ENCODE measurements at regions not wholly inside any gene's neighbourhood (a gene's known extent, or its start where the extent isn't known, plus 50 kb on each side); places are given as distances from the start of the nearest gene placed in this dataset.

DNA sequence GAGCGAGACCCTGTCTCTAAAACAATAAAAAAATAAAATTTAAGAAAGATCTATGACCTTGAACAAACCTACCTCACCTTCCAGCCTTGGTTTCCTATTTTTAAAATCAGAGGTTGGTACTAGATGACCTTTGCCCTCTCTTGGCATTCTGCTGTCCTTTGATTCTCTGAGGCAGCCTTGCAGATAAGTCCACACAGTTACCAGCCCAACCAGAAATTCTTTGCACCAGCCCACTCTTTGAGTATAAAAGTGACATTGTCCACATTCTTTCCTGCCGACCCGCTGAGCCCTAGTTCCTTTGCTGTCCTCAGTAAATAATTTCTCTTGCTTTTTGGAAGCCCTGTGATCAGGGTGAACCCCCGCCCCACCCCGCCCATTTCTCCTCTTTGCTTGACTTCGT, 150.4 kb downstream of the PHETA1 start:
- Histone ChIP-seq H3K4me2 (ENCODE audit: low read length) (no peak overlapping the region), H3K27me3 (ENCODE audit: control insufficient read depth, low read length) (no peaks in the 10 kb centered on the region), H3F3A (ENCODE audit: control insufficient read depth, insufficient read depth) (no peaks in the 10 kb centered on the region), H3K9me3 (ENCODE audit: control insufficient read depth, insufficient read depth, low read length) (no peaks in the 10 kb centered on the region), H3K9me2 (replicated peaks; ENCODE audit: control insufficient read depth, low read length) (no peaks in the 10 kb centered on the region), H4K20me1 (ENCODE audit: control insufficient read depth, insufficient read depth, low read depth, low read length) (no peaks in the 10 kb centered on the region), H3K79me2 (ENCODE audit: control insufficient read depth, low read length) (no peaks in the 10 kb centered on the region), H3K4me1 (ENCODE audit: control insufficient read depth, low read length) (no peaks in the 10 kb centered on the region), H3K27ac (ENCODE audit: low read depth, low read length) (no peak overlapping the region), H3K36me3 (ENCODE audit: control insufficient read depth, low read length) (no peaks in the 10 kb centered on the region), H3K4me3 (ENCODE audit: low read length) (no peak overlapping the region)
- TF ChIP-seq EZH2phosphoT487 (IDR thresholded peaks at IDR 0.05; ENCODE audit: borderline replicate concordance, low read length) (no peak), CTCF (IDR thresholded peaks at IDR 0.05; ENCODE audit: low read depth, low read length, poor library complexity, severe bottlenecking) (no peak)

DNA sequence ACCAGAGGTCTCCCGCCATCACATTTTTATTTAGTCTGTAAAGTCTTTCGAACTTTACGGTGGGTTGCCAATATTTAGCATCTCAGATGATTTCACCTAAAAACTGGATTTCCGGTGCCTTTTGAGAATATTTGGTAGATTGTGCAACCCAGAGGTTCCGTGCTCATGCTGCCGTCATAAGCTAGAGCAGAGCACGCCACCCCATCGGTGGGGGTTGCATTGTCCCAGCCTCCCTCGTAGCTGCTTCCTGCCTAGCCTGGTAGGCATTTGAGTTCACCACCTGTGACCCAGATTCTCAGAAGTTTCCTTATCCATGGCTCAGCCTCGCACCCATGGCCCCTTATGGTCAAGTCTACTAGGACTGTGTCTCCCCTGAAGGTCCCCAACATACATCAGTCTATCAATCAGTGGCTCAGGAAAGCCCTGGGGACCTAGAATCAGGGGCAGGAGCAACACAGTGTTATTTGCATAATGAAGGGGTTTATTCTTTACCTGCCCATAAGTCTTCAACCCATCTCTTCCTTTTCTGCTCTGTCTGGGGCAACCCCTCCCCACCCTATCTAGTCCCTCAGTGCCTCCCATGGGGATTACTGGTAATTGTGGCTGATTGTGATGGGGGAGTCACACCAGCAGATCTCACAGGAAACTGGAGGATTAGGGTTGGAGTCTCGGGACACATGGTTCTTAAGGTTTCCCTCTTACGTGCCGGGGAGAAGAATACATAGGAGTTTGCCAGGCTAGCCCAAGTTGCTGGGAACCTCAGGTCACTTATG, 152.3 kb downstream of the PHETA1 start:
- H3K9me2 ChIP-seq (replicated peaks; ENCODE audit: control insufficient read depth, low read length), result no peaks in the 10 kb centered on the region
- H3K4me3 ChIP-seq (ENCODE audit: low read length), result no peak overlapping the region
- TF ChIP-seq CTCF (IDR thresholded peaks at IDR 0.05; ENCODE audit: low read depth, low read length, poor library complexity, severe bottlenecking), result no peak
- TF ChIP-seq EZH2phosphoT487 (IDR thresholded peaks at IDR 0.05; ENCODE audit: borderline replicate concordance, low read length), result no peak
- no peaks in the 10 kb centered on the region for H3K4me1 ChIP-seq (ENCODE audit: control insufficient read depth, low read length)
- no peaks in the 10 kb centered on the region for H3F3A ChIP-seq (ENCODE audit: control insufficient read depth, insufficient read depth)
- H4K20me1 ChIP-seq (ENCODE audit: control insufficient read depth, insufficient read depth, low read depth, low read length), result no peaks in the 10 kb centered on the region
- H3K9me3 ChIP-seq (ENCODE audit: control insufficient read depth, insufficient read depth, low read length), result no peaks in the 10 kb centered on the region
- no peak overlapping the region for H3K27ac ChIP-seq (ENCODE audit: low read depth, low read length)
- H3K27me3 ChIP-seq (ENCODE audit: control insufficient read depth, low read length), result no peaks in the 10 kb centered on the region
- H3K79me2 ChIP-seq (ENCODE audit: control insufficient read depth, low read length), result no peaks in the 10 kb centered on the region
- H3K36me3 ChIP-seq (ENCODE audit: control insufficient read depth, low read length), result no peaks in the 10 kb centered on the region
- H3K4me2 ChIP-seq (ENCODE audit: low read length), result no peak overlapping the region

- Histone ChIP-seq H3K4me3 (ENCODE audit: low read length) (no peak overlapping the region), H3K9me2 (replicated peaks; ENCODE audit: control insufficient read depth, low read length) (no peaks in the 10 kb centered on the region), H3F3A (ENCODE audit: control insufficient read depth, insufficient read depth) (no peaks in the 10 kb centered on the region), H3K79me2 (ENCODE audit: control insufficient read depth, low read length) (no peaks in the 10 kb centered on the region), H3K27me3 (ENCODE audit: control insufficient read depth, low read length) (no peaks in the 10 kb centered on the region), H3K27ac (ENCODE audit: low read depth, low read length) (no peak overlapping the region), H4K20me1 (ENCODE audit: control insufficient read depth, insufficient read depth, low read depth, low read length) (no peaks in the 10 kb centered on the region), H3K36me3 (ENCODE audit: control insufficient read depth, low read length) (no peaks in the 10 kb centered on the region), H3K9me3 (ENCODE audit: control insufficient read depth, insufficient read depth, low read length) (no peaks in the 10 kb centered on the region), H3K4me2 (ENCODE audit: low read length) (no peak overlapping the region), H3K4me1 (ENCODE audit: control insufficient read depth, low read length) (no peaks in the 10 kb centered on the region)
- TF ChIP-seq CTCF (IDR thresholded peaks at IDR 0.05; ENCODE audit: low read depth, low read length, poor library complexity, severe bottlenecking) (no peak), EZH2phosphoT487 (IDR thresholded peaks at IDR 0.05; ENCODE audit: borderline replicate concordance, low read length) (no peak)
Measured at GRCh38 chr12:111215881-111216280, 153.0 kb downstream of the PHETA1 start.
